GM23338 (cell line): ENCODE measurements at regions not wholly inside any gene's neighbourhood (a gene's known extent, or its start where the extent isn't known, plus 50 kb on each side); places are given as distances from the start of the nearest gene placed in this dataset.

Source experiments
- ATAC-seq: fragments of 200-7000 bp; cut with Tn5 transposase; 3 replicates; pipeline ENCODE4 v1.9.1; 2020
- DNase-seq: peaks from one replicate; pipeline ENCODE4 v3.0.0-alpha.2; 2015; ENCODE audit warnings: low spot score
- H2AFZ ChIP-seq: fragments of 200-600 bp; sonication (generic); 2 replicates; pipeline ENCODE4 v1.8.0; 2016; ENCODE audit warnings: antibody characterized with exemption, mild to moderate bottlenecking, moderate library complexity
- H3F3A ChIP-seq: fragments of 200-600 bp; sonication (generic); replicated peaks from 2 replicates; pipeline ENCODE4 v1.8.0; 2017; ENCODE audit warnings: antibody characterized with exemption, mixed run types, low read depth
- H3K27ac ChIP-seq: fragments of 200-600 bp; sonication (generic); 2 replicates; pipeline ENCODE4 v1.6.1; 2016; ENCODE audit warnings: low read depth
- H3K27me3 ChIP-seq: fragments of 200-600 bp; sonication (generic); 2 replicates; pipeline ENCODE4 v1.8.0; 2016; ENCODE audit warnings: mild to moderate bottlenecking, mixed run types, moderate library complexity; ENCODE audit not compliant: insufficient read depth
- H3K36me3 ChIP-seq: fragments of 200-600 bp; sonication (generic); 2 replicates; pipeline ENCODE4 v1.8.0; 2016; ENCODE audit warnings: mild to moderate bottlenecking; ENCODE audit not compliant: insufficient read depth
- H3K4me1 ChIP-seq: fragments of 200-600 bp; sonication (generic); 2 replicates; pipeline ENCODE4 v1.8.0; 2016; ENCODE audit warnings: mild to moderate bottlenecking, moderate library complexity; ENCODE audit not compliant: insufficient read depth
- H3K4me2 ChIP-seq: fragments of 200-600 bp; sonication (generic); 2 replicates; pipeline ENCODE4 v1.7.1; 2017; ENCODE audit warnings: mixed run types
- H3K4me3 ChIP-seq: fragments of 200-600 bp; sonication (generic); 2 replicates; pipeline ENCODE4 v1.6.1; 2016; ENCODE audit warnings: mixed run types
- H3K79me2 ChIP-seq: fragments of 200-600 bp; sonication (generic); replicated peaks from 2 replicates; pipeline ENCODE4 v1.8.0; 2017; ENCODE audit warnings: mild to moderate bottlenecking; ENCODE audit not compliant: insufficient read depth
- H3K9me2 ChIP-seq: fragments of 200-600 bp; sonication (generic); 2 replicates; pipeline ENCODE4 v1.8.0; 2017; ENCODE audit not compliant: insufficient read depth
- H4K20me1 ChIP-seq: fragments of 200-600 bp; sonication (generic); replicated peaks from 2 replicates; pipeline ENCODE4 v1.8.0; 2017; ENCODE audit warnings: mild to moderate bottlenecking; ENCODE audit not compliant: insufficient read depth
- H3K27ac Mint-ChIP-seq: 2 replicates; pipeline ENCODE4 v1.8.0; 2020; ENCODE audit warnings: inconsistent platforms, mild to moderate bottlenecking, moderate library complexity, mixed read lengths
- H3K27me3 Mint-ChIP-seq: 3 replicates; pipeline ENCODE4 v1.8.0; 2022; ENCODE audit warnings: low read depth, mild to moderate bottlenecking, moderate library complexity, mixed read lengths, inconsistent platforms; ENCODE audit not compliant: insufficient read depth, poor library complexity
- H3K36me3 Mint-ChIP-seq: 3 replicates; pipeline ENCODE4 v1.8.0; 2021; ENCODE audit warnings: low read depth, mild to moderate bottlenecking, inconsistent platforms, moderate library complexity, mixed read lengths
- H3K4me1 Mint-ChIP-seq: 3 replicates; pipeline ENCODE4 v1.8.0; 2020; ENCODE audit warnings: mild to moderate bottlenecking, inconsistent platforms, mixed read lengths
- H3K4me3 Mint-ChIP-seq: 3 replicates; pipeline ENCODE4 v1.8.0; 2021; ENCODE audit warnings: moderate library complexity, mild to moderate bottlenecking, inconsistent platforms, mixed read lengths
- H3K9me3 Mint-ChIP-seq: 3 replicates; pipeline ENCODE4 v1.8.0; 2020; ENCODE audit warnings: moderate library complexity, mild to moderate bottlenecking, inconsistent platforms, mixed read lengths
- CREB1 ChIP-seq: fragments of 250-450 bp; sonication (Bioruptor Pico); IDR thresholded peaks from 2 replicates; pipeline ENCODE4 v1.5.0; 2020; ENCODE audit warnings: low read depth, mild to moderate bottlenecking, moderate library complexity
- EZH2 ChIP-seq: fragments of 200-600 bp; sonication (generic); IDR thresholded peaks from one replicate; pipeline ENCODE4 v1.8.0; 2017; ENCODE audit warnings: antibody characterized with exemption, mild to moderate bottlenecking, low read depth; ENCODE audit not compliant: unreplicated experiment
- JUNB ChIP-seq: IDR thresholded peaks from one replicate; pipeline ENCODE4 v1.6.1; 2016; ENCODE audit warnings: antibody characterized with exemption; ENCODE audit not compliant: unreplicated experiment
- NANOG ChIP-seq: IDR thresholded peaks from 2 replicates; pipeline ENCODE4 v1.6.1; 2016; ENCODE audit warnings: antibody characterized with exemption, borderline replicate concordance
- POLR2AphosphoS5 ChIP-seq: IDR thresholded peaks from 2 replicates; pipeline ENCODE4 v1.6.1; 2016; ENCODE audit warnings: antibody characterized with exemption, low read depth
- STAT1 ChIP-seq: IDR thresholded peaks from one replicate; pipeline ENCODE4 v1.6.1; 2016; ENCODE audit warnings: antibody characterized with exemption; ENCODE audit not compliant: unreplicated experiment
- ZNF114 ChIP-seq: fragments of 250-450 bp; sonication (Bioruptor Pico); IDR thresholded peaks from 2 replicates; pipeline ENCODE4 v1.5.0; 2020; ENCODE audit warnings: mild to moderate bottlenecking, moderate library complexity
- ZNF331 ChIP-seq: fragments of 250-450 bp; sonication (Bioruptor Pico); IDR thresholded peaks from 2 replicates; pipeline ENCODE4 v1.5.0; 2020; ENCODE audit warnings: low read depth, mild to moderate bottlenecking, moderate library complexity
- ZNF462 ChIP-seq: fragments of 250-450 bp; sonication (Bioruptor Pico); IDR thresholded peaks from 2 replicates; pipeline ENCODE4 v1.5.0; 2020; ENCODE audit warnings: mild to moderate bottlenecking, moderate library complexity
- TF ChIP-seq, protein P1 (sequence below), 2 experiments: fragments of 200-600 bp in 1 of 2; sonication (generic) in 1 of 2; conservative IDR thresholded peaks; 2 replicates each; pipeline versions ENCODE4 v1.5.1 to v1.6.1; 2016 to 2017; ENCODE audit warnings: antibody characterized with exemption in 2 of 2, low read depth in 2 of 2, mild to moderate bottlenecking in 2 of 2, moderate library complexity in 1 of 2

GRCh38 chr12:112645586-112645985 is 146.0 kb upstream of the RPH3A start (continued):
- no peak for TF ChIP-seq ZNF462 (CRISPR knock-in tag)
- TF ChIP-seq ZNF331: no peak
- TF ChIP-seq JUNB: no peak
- TF ChIP-seq ZNF114 (CRISPR knock-in tag): no peak
- TF ChIP-seq EZH2: no peak
- no peak for TF ChIP-seq POLR2AphosphoS5
- TF ChIP-seq STAT1: no peak

DNA sequence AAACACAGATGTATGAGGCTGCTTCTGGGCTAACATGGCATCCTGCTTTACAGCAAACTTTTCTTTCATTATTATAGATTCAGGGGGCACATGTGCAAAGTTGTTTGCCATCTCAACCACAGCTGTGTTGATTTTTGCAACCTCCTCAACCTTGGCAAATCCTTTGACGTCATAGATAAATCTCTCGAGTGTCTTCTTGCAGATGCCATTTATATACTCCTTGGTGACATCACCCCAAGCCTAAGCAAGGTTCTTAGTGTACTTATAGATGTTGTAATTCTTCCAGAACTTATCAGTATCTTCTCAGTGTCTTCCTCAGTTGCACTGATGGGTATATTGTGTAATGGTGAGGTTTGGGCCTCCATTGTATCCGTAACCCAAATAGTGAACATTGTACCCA is 135.4 kb upstream of the RPH3A start:
- no peak overlapping the region for H2AFZ ChIP-seq
- no peak overlapping the region for H3K4me3 ChIP-seq
- H4K20me1 ChIP-seq: no peaks in the 10 kb centered on the region
- no peaks in the 10 kb centered on the region for H3K27me3 ChIP-seq
- no peak overlapping the region for H3K4me2 ChIP-seq
- no peaks in the 10 kb centered on the region for H3F3A ChIP-seq
- DNase-seq: no peak
- H3K27me3 Mint-ChIP-seq: no peaks in the 10 kb centered on the region
- H3K36me3 ChIP-seq: no peaks in the 10 kb centered on the region
- no peak overlapping the region for H3K27ac Mint-ChIP-seq
- no peaks in the 10 kb centered on the region for H3K79me2 ChIP-seq
- no peaks in the 10 kb centered on the region for H3K4me1 ChIP-seq
- no peaks in the 10 kb centered on the region; the same call in 1 of the 2 replicates for H3K9me2 ChIP-seq
- no peak overlapping the region for H3K4me3 Mint-ChIP-seq
- no peaks in the 10 kb centered on the region for H3K36me3 Mint-ChIP-seq
- ATAC-seq: no peak
- H3K27ac ChIP-seq: no peak overlapping the region
- no peaks in the 10 kb centered on the region for H3K9me3 Mint-ChIP-seq
- no peaks in the 10 kb centered on the region for H3K4me1 Mint-ChIP-seq
- TF ChIP-seq, protein P1, sequence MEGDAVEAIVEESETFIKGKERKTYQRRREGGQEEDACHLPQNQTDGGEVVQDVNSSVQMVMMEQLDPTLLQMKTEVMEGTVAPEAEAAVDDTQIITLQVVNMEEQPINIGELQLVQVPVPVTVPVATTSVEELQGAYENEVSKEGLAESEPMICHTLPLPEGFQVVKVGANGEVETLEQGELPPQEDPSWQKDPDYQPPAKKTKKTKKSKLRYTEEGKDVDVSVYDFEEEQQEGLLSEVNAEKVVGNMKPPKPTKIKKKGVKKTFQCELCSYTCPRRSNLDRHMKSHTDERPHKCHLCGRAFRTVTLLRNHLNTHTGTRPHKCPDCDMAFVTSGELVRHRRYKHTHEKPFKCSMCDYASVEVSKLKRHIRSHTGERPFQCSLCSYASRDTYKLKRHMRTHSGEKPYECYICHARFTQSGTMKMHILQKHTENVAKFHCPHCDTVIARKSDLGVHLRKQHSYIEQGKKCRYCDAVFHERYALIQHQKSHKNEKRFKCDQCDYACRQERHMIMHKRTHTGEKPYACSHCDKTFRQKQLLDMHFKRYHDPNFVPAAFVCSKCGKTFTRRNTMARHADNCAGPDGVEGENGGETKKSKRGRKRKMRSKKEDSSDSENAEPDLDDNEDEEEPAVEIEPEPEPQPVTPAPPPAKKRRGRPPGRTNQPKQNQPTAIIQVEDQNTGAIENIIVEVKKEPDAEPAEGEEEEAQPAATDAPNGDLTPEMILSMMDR (conservative IDR thresholded peaks at IDR 0.05; ENCODE audit: low read depth in 2 of 2): no peak
- TF ChIP-seq CREB1 (CRISPR knock-in tag) (no peak), ZNF462 (CRISPR knock-in tag) (no peak), POLR2AphosphoS5 (no peak), NANOG (no peak), STAT1 (no peak)
